NCI-H2081 (cell line): ENCODE measurements at regions not wholly inside any gene's neighbourhood (a gene's known extent, or its start where the extent isn't known, plus 50 kb on each side); places are given as distances from the start of the nearest gene placed in this dataset.

Source experiments
- DNase-seq, 2 experiments: peaks; one replicate each; lab custom pipeline; 2025; lab: John Stamatoyannopoulos, UW

DNA sequence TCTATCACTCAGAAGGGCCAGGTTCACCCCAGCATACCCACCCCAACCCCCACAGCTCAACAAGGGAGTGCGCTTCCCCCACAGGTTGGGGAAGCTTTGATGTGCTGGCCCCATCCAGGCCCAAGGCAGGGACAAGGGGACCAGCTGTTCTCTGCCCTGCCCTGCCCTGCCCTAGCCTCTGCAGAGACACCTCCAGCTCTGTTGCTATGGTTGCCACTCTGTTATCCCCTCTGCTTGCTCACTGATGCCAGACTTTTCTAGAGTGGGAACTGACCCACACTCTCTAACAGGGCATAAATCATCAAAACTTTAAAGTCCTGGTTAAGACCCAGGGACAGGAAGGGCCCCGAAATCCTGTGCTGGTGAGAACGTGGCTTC lies 50.4 kb upstream of the ENPP7 start:
- no peak for DNase-seq

DNA sequence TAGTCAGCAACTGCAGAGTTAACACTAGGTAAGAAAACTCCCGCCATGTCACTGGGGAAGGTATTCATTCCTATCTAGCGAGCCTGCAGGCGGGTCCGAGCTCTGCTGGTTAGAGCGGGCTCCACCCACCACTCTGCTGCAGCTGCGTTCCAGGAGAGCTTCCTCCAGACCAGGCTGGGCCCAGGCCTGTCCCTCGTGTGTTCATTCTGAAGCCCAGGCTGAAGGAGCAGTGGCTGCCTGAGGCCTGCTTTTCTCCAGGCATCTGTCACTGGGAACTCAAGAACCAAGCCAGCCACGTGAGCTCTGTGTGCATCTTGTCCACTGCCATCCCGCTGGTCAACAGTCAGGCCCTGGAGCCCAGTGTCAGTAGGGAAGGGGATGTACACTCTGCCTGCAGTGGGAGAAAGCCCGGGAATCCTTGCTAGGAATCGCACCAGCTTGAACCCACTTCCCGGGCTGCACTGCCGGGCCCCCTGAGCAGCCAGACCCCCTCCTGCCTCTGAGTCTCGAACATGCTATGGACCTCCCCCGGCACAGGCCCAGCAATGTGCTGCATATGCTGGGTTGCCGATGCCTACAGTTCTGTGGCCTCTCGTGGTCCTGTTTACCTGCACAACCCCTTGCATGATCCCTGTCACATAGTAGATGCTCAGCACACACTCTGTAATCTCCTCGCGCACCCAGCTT lies 51.0 kb upstream of the ENPP7 start:
- DNase-seq = no peak

DNA sequence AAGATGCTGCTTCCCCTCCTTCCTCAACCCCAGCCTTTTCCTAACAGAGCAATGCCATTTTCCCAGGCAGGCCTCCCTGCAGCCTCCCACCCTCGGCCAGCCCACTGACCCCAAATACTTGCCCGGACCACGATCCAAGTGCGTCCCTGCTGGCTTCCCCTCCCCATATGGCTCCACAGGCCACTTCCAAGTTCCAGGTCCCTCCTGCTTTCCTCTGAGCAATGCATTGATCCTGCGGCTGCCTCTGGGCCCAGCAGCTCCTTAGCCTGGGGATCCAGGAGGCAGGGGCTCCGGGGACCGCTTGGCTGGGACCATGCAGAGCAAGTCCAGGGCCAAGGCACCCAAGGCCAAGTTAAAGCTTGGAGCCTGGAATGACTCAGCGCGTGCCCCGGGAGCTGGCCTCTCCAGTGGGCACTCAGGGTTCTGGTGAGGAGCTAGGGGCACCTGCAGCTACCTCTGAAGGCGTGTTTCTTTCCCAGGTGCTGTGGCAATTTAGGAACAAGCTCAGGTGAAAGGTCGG lies 51.9 kb upstream of the ENPP7 start:
- DNase-seq = no peak

DNA sequence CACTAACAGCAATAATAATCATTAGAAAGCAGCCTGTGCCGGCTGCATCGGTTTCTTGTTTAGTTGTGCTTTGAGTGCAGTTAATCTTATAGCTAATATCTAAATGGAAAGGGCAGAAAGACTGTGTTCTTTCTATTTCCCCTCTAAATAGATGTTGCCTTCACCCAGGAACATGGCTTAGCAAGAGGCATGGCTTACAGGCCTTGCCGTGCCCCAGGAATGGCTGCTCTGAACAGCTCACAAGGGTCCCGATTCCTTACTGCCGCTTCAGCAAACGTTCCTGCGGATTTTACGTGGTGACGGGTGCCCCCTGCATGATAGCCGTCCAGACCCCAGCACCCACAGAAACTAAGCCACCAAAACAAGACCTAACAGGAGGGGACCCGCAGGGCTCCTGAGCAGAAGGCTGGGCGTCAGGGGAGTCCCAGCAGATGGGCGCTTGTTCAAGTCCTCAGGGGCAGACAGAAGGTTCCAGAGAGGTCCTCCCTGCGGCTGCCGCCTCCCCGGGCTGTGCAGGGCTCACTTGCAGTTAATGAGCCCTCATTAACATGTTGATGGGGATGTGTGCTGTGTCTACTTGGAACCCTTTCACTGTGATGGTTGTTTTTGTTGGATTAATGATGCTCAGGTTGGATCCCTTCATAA lies 52.5 kb upstream of the ENPP7 start:
- no peak for DNase-seq

DNA sequence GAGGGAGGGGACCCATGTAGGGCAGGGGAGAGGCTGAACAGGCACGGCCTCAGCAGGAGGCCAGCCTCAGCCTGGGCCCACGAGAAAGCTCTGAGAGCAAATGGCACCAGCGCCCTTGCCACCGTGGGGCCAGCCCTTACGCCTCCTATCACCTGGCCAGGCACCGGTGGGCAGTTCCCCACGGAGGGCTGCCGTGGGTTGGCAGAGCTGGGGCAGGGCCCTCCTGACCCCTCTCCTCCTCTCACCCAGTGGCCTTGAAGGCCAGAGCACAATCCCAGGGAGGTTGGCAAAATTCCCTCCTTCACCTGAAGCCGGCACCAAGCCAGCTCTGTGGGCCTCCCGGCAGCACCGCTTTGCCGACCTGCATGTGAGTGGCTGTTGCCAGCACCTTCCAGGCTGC lies 53.1 kb upstream of the ENPP7 start:
- no peak for DNase-seq

DNA sequence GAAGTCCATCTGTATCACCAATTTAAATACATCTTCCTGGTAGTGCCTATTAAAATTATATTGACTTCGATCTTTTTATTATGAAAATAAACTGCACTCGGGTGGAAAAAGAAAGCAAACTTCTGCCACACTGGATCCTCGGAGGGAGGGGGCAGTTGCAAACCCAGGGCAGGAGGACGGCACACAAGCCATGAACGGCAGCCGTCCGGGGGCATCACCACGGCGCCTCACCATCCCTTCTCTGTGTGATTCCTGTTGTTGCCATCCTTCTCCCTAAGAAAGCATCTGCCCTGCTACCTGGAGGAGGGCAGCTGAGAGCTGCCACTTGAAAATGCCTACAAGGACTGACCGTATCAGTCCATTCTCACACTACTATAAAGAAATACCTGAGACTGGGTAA lies 53.9 kb upstream of the ENPP7 start:
- no peak for DNase-seq

DNA sequence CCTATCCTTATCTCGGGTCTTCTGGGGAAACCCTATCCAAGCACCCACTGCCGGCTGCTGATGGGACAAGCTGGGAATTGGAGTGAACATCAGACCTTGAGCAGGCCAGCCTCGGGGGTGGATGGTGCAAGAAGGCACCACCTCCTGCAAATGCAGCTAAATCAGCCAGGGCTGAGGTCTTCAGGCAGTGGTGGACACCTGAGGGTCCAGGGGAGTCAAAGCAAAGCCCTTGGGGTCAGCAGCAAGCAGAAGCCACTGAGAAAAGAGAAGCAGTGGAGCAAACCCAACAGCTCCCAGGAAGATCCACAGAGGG lies 55.4 kb upstream of the ENPP7 start:
- DNase-seq = no peak

DNA sequence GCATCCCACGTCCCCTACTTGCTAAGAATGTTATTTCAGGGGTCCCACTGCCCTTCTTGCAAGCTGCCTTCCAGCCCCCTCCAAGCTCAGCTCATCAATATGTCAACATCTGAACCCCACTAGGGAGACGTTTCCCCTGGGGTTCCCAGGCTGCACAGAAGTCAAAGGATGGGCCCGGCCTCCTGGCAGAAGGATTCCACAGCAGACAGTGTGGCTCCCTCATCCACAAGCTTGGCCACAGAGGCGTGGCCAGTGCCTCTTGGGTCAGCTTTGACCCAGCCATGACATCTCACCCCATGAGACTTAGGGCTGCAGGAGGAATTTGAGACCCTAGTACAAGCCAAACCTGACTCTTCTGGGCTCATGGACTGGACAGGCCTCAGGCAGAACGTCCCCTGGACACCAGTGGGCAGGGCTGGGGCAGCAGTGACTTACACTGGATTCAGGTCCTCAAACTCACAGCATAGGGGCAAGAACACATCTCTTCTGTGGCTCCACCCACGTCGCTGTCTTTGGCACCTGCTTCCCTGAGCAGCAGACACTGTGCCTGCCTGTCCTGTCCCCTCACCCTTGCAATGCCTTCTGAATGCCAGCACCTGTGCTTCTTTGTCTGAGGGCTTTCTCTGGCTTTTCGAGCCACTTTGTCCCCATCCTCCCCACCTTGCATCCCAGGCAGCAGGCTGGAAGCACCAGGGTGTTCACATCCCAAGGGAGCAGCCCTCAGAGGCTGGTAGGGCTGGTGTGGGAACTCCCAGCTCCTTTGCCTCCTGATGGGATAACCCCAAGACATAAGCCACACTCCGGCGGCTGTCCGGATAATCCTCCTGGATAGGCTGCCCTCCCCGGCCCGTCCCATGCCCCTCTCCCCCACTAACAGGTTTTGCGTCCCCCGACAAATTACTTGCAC lies 56.0 kb upstream of the ENPP7 start:
- DNase-seq = no peak

DNA sequence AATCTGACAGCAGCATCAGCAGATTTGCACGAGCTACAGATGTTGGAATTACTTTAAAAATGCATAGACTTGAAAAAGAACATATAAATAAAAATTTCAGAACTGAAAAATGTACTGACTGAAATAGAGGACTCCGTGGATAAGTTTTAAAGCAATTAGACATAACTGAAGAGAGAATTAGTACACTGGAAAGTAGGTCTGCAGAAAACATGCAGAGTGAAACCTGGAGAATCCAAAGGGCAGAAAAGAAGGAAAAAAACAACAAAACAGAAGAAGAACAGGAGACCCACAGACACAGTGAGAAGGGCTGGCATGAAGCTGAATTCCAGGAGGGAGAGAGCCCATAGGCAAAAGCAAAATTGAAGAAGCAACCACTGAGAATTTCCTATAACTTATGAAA lies 57.2 kb upstream of the ENPP7 start:
- DNase-seq = no peak

DNA sequence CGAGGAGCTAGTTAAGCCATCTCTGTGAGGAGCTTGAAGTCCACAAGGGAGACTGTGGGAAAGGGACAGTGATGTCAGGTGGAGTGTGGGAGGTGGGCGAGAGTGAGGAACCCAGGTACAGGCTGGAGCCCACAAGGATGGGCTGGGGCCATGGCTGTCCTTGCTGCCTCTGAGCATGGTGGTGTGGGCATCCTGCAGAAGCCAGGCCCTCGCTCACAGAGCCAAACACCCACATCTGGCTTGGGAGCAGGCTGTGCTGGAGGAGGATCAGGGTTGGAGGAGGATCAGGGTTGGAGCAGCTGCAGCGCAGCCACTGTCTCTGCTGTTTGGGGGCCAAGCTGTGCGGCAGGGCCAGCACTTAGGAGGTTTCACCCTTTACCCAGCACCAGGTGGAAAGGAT lies 58.2 kb upstream of the ENPP7 start:
- no peak for DNase-seq

DNA sequence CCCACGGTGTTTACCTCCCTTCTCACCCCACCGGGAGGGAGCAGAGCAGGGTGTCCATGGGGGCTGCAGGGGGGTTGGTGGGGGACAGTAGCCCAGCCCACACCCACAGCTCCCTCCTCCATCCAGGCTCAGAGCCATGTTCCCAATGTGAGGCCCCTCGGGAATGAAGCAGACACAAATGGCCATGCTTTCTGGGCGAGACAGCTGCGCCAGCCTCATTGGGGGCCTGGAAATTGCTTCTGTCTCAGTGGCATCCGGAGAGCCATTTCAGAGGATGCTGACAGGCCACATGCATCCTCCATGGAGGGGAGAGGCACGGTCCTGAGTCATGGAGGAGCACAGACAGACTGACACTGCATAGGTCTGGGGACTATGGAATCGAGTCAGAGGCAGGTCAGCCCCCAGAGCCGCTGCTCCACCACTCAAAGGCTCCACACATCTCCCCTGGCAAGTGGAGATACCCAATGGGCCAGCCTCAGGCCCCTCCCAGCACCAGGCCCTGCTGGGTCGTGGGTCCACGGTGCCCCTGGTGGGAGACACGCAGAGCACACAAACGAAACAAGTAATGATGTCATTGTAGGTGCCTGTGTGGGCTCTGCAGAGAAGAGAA lies 59.6 kb upstream of the ENPP7 start:
- DNase-seq = no peak

DNA sequence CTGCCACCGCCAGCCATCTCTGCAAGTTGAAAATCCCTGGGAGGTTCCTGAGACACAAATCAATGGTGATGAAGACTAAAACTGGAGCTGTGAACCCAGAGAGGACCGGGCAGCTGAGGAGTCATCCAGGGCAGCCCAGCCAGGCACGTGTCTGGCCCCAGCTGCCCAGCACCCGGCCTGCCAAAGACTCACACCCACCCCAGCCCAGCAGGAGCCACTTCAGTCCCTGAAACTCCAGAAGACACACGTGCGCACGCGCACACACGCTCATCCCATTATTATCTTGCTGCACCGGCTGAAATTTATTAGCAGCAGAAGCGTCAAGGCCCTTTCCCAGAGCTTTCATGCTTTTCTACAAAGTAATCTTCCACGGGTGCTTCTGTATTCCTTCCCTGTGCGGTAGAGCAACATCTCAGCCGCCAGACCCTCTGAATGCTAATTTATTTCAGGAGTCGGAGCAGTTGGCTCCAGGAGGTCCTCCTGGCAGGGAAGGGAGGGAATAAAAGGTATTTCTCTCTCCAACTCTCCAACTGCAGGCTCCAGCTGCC lies 59.8 kb upstream of the RBFOX3 start:
- no peak for DNase-seq

DNA sequence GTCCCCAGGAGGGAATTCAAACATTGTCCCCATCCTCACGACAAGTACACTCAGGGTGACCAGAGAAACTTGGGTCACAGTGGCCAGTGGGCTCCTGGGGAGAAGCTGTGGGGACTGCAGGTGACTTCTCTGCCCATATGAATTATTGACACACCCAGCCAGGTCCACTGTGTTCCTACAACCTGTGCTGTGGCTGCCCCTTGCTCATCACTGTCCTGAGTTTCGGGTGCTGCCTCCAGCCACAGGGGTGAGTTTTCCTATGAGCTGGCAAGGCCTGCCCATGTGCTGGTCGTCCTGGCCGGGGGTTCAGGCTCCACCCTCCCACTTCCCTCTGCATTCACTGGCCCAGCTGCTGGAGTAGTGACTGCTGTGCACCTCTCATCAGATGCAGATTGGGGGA lies 59.0 kb upstream of the RBFOX3 start:
- no peak for DNase-seq

DNA sequence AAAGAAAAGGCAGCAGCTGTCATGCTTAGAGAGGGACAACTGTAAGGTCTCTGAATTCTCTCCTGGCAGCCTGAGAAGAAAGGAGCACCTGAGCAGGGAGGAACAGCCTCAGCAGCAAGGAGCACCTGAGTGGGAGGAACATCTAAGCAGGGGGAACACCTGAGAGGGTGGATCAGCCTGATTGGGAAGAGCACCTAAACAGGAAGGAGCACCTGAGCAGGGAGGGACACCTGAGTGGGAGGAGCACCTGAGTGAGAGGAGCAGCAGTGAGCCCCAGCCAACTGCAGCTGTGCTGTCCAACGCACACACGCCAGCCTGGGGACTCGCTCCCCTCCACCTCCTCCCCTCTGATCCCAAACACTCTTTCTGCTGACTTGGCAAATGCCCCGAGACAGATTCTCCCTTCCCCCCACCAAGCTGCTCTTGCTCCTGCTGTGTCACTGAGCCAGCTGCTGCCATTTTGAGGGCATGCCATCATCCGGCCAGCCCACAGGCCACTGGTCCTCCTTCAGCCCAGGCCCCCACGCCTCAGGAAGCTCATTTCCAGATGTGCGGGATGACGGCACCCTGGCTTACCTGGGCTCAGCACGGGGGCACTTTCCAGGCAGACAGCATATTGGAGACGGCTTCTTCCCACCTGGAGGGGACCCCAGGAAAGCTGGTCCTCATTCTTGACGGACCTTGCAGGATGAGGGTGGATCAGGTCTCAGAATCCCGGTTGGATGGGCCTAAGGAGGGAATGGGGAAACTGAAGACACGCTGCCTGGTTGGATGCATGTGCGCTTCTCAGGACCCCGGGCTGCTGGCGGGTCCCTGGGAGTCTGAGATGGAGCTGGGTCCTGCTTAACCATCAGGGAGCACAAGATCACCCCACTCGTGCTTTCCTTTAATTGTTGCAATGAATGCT lies 57.7 kb upstream of the RBFOX3 start:
- no peak for DNase-seq

DNA sequence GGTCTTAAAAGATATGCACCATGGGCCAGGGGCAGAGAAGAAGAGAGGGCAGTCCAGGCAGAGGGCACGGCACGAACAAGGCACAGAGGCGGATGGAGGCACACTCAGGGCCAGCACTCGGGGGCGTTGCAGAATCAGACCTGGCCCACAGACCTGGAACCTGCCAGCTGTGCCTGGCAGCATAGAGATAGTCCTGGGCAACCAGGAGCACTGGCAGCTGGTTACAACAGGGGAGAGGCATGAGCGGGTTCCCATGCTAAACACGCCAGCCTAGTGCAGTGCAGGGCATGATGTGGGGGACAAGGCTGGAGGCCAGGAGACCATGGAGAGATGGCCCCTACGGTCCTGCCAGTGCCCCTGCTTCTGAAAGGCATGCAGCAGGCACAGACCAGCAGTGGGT lies 56.9 kb upstream of the RBFOX3 start:
- no peak for DNase-seq

DNA sequence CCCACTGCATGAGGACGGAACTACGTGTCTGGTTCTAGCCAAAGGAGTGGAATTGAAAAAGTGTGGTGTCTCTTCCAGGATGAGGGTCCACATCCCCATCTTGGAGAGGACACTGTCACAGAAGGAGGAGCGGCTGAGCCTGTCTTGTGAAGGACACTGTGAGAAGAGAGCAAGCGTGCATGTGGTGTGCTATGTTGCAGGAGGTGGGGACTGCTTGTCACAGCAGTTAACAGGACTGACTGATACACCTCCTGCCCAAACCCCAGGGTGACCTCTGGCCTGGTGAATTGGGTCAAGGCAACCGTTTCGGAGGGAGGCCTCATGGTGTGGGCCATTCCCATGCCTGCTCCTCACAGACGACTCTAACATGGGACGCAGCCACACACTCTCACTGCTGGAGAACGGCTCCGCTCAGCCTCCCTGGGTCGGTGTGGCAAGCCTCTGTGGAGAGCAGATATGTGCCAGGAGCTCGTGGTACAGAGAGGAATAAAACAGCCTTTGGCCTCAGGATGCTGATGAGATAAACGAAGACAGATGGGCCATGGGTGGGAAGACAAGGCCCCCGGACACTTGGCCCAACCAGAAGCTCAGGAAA lies 56.4 kb upstream of the RBFOX3 start:
- DNase-seq = no peak

DNA sequence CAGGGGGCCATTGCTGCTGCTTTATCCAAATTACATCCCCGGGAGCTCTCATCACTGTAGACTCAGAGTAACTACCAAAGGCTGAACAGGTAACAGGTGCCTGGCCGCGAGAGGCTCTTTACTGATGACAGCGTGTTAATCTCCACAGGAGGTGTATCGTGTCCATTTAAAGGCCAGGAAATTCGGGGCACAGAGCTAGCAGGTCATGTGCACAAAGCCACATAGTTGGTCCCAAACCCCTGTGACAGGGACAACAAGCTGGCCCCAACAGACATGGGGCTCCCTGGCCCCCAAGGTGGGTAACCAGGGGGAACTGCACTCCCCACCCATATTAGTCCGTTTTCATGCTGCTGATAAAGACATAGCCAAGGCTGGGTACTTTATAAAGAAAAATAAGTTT lies 55.3 kb upstream of the RBFOX3 start:
- no peak for DNase-seq

DNA sequence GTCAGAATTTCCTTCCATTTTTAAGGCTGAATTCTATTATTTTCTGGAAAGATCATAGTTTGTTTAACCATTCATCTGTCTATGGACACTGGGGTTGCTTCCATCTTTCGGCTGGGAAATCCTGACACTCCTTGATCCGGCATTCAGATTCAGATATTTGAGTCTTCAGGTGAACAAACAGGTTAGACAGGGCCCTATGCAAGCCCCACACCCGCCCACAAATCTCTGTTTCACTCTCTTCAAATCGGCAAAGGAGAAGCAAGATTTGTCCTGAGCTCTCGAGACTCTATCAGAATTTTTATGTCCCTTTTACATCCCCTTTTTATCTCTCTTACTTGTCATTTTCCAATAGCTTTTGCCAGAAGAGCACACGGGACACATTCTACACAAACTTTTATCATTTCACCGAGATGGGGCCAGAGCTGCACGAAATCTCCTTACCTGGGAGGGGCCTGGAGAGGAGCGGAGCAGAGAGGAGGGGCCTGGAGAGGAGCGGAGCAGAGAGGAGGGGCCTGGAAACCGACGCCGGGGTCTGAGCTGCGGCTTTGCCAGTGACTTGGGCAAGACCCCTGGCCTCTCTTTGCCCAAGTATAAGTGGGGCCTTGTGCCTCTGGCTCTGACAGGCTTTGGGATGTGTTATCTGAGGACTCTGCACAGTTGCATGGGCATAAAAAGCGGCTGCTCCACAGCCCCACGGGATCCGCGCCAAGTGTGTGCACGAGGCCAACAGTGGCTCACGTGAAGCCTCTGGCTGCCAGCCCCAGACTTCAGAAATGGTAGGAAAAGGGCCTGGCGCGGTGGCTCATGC lies 54.3 kb upstream of the RBFOX3 start:
- DNase-seq = peak in 1 of 2 experiments; percentile 15

DNA sequence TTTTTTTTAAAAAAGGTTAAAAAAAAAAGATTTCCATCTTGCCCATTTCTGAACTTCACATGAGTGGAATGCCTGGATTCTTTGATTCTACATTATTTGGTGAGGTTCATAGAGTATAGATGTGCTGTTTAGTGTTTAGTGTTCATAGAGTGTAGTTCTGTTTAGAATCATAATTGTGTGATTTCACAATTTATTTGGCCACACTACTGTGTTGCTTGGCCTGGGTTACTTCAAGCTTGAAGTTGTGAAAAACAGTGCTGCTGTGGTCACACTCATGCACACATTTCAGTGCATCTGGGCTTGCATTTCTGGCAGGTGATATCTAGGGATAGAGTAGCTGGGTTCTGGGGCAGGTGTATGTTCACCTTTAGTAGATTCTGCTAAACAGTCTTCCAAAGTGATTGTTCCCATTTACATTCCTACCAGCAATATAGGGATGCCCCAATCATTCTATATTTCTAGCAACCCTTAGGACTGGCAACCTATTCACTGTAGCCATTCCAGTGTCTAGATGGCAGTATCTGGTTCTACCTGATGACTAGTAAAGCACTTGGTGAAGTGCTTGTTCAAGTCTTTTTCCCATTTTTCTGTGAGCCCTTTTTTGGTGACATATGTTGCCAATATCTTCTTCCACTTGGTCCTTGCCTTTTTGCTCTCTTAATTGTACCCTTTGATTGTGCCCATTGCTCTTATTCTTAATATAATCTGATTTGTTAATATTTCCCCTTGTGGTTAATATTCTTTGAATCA lies 50.6 kb upstream of the RBFOX3 start:
- DNase-seq = no peak
